Thyroid gland (tissue), 4 donors: ENCODE measurements at regions not wholly inside any gene's neighbourhood (a gene's known extent, or its start where the extent isn't known, plus 50 kb on each side); places are given as distances from the start of the nearest gene placed in this dataset.

Experiments used
- CTCF ChIP-seq, 6 experiments: fragments of 200-600 bp in 3 of 6; fragments of 450-650 bp in 3 of 6; sonication (generic) in 3 of 6; IDR thresholded peaks; one replicate each; pipeline ENCODE4 v1.5.1; 2016 to 2019; ENCODE audit warnings: antibody characterized with exemption in 6 of 6, mild to moderate bottlenecking in 2 of 6, inconsistent platforms in 1 of 6, moderate library complexity in 1 of 6
- POLR2A ChIP-seq, 2 donors: fragments of 450-650 bp; IDR thresholded peaks; one replicate each; pipeline ENCODE4 v1.6.1; 2017; ENCODE audit warnings: antibody characterized with exemption in 2 of 2, mild to moderate bottlenecking in 2 of 2, moderate library complexity in 1 of 2

- TF ChIP-seq POLR2A (IDR thresholded peaks at IDR 0.05): no peak
- TF ChIP-seq CTCF (IDR thresholded peaks at IDR 0.05): no peak
Measured at GRCh38 chr1:38403667-38404066, 357.1 kb upstream of the POU3F1 start.
